GM10266 (cell line): ENCODE measurements at regions not wholly inside any gene's neighbourhood (a gene's known extent, or its start where the extent isn't known, plus 50 kb on each side); places are given as distances from the start of the nearest gene placed in this dataset.

Experiments
- DNase-seq: peaks from one replicate; pipeline ENCODE4 v3.0.0; 2012; ENCODE audit errors: extremely low spot score
- CTCF ChIP-seq: IDR thresholded peaks from 2 replicates; pipeline ENCODE4 v1.5.1; 2012; ENCODE audit warnings: mild to moderate bottlenecking, low read depth; ENCODE audit not compliant: control insufficient read depth, insufficient read depth; ENCODE audit errors: missing control alignments

GRCh38 chr1:178620584-178621475, 104.2 kb upstream of the RALGPS2 start:
- DNase-seq: no peak
- TF ChIP-seq CTCF: no peak

GRCh38 chr1:178621822-178622221, 103.2 kb upstream of the RALGPS2 start:
- no peak for DNase-seq
- no peak for TF ChIP-seq CTCF

- no peak for DNase-seq
- no peak for TF ChIP-seq CTCF
Measured at GRCh38 chr1:178625695-178626094, 99.3 kb upstream of the RALGPS2 start.

GRCh38 chr1:178627037-178627436, 98.0 kb upstream of the RALGPS2 start:
- no peak for DNase-seq
- no peak for TF ChIP-seq CTCF

GRCh38 chr1:178628637-178629251, 96.3 kb upstream of the RALGPS2 start:
- TF ChIP-seq CTCF: no peak
- DNase-seq: no peak

- no peak for DNase-seq
- no peak for TF ChIP-seq CTCF
Measured at GRCh38 chr1:178629252-178630154, 95.5 kb upstream of the RALGPS2 start.
